ENCODE measurements at regions not wholly inside any gene's neighbourhood (a gene's known extent, or its start where the extent isn't known, plus 50 kb on each side); places are given as distances from the start of the nearest gene placed in this dataset.
"Not testable (repeated sequence)": the region's sequence is repeated elsewhere in the genome, so short reads cannot be mapped to it uniquely, and the experiment has no call there.

DNA sequence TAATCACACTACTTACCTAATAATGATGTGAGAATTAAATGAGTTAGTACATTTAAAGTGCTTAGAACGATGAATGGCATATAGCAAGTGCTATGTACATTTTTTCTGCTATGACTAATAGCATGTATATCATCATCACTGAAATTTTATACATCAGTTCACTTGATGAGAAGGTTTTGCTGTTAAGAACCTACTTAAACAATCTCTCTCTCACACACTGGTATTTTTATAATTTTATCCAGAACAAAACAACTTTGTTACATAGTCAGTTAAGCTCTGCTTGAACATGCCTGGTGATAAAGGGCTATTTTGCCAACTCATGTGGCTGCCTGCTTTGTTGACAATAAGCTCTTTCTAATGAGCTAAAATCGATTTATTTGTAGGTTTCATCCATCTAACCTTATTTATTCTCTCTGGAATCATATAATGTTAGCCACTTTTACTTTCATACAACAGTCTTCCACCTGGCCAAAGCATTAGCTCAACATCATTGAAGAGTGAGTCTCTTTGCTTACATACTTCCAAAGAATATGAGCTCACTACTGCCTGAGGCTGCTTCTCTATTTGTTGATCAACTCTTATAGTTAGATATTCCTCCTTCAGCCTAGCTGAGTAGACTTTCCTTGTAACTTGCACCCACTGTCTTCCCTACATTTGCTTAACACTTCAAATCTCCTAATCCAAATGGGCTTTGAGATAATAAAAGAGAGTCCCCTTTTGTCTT, 372.7 kb upstream of the BOD1L1 start (continued):
- no peak for TF ChIP-seq ZNF331 (CRISPR knock-in tag; IDR thresholded peaks at IDR 0.05; ENCODE audit: low read depth)
- TF ChIP-seq, protein P1, sequence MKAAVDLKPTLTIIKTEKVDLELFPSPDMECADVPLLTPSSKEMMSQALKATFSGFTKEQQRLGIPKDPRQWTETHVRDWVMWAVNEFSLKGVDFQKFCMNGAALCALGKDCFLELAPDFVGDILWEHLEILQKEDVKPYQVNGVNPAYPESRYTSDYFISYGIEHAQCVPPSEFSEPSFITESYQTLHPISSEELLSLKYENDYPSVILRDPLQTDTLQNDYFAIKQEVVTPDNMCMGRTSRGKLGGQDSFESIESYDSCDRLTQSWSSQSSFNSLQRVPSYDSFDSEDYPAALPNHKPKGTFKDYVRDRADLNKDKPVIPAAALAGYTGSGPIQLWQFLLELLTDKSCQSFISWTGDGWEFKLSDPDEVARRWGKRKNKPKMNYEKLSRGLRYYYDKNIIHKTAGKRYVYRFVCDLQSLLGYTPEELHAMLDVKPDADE (IDR thresholded peaks at IDR 0.05), result no peak
- TF ChIP-seq NANOG (IDR thresholded peaks at IDR 0.05; ENCODE audit: borderline replicate concordance), result no peak
- TF ChIP-seq, protein P2, sequence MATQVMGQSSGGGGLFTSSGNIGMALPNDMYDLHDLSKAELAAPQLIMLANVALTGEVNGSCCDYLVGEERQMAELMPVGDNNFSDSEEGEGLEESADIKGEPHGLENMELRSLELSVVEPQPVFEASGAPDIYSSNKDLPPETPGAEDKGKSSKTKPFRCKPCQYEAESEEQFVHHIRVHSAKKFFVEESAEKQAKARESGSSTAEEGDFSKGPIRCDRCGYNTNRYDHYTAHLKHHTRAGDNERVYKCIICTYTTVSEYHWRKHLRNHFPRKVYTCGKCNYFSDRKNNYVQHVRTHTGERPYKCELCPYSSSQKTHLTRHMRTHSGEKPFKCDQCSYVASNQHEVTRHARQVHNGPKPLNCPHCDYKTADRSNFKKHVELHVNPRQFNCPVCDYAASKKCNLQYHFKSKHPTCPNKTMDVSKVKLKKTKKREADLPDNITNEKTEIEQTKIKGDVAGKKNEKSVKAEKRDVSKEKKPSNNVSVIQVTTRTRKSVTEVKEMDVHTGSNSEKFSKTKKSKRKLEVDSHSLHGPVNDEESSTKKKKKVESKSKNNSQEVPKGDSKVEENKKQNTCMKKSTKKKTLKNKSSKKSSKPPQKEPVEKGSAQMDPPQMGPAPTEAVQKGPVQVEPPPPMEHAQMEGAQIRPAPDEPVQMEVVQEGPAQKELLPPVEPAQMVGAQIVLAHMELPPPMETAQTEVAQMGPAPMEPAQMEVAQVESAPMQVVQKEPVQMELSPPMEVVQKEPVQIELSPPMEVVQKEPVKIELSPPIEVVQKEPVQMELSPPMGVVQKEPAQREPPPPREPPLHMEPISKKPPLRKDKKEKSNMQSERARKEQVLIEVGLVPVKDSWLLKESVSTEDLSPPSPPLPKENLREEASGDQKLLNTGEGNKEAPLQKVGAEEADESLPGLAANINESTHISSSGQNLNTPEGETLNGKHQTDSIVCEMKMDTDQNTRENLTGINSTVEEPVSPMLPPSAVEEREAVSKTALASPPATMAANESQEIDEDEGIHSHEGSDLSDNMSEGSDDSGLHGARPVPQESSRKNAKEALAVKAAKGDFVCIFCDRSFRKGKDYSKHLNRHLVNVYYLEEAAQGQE (IDR thresholded peaks at IDR 0.05; ENCODE audit: unreplicated experiment), result no peak
- no peak for TF ChIP-seq CREB1 (CRISPR knock-in tag; IDR thresholded peaks at IDR 0.05; ENCODE audit: low read depth)

DNA sequence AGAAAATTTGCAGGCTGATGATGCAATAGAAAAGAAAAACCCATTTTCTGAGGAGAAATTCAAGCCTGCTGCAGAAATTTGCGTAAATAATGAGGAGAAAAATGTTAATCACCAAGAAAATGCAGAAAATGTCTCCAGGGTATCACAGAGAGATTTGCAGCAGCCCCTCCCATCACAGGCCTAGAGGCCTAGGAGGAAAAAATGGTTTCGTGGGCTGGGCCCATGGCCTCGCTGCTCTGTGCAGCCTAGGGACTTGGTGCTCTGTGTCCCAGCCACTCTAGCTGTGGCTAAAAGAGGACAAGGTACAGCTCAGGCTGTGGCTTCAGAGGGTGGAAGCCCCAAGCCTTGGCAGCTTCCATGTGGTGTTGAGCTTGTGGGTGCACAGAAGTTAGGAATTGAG, 374.8 kb upstream of the BOD1L1 start:
- H3F3A ChIP-seq (replicated peaks; ENCODE audit: low read depth); H2AFZ ChIP-seq; H3K4me3 Mint-ChIP-seq; H3K27ac Mint-ChIP-seq; H3K79me2 ChIP-seq (replicated peaks; ENCODE audit: insufficient read depth); H3K4me2 ChIP-seq; H3K4me1 Mint-ChIP-seq; H3K27ac ChIP-seq (ENCODE audit: low read depth); H3K27me3 ChIP-seq (ENCODE audit: insufficient read depth); H3K27me3 Mint-ChIP-seq (ENCODE audit: insufficient read depth, low read depth, poor library complexity); H3K4me1 ChIP-seq (ENCODE audit: insufficient read depth); ATAC-seq; DNase-seq (ENCODE audit: low spot score); H3K36me3 ChIP-seq (ENCODE audit: insufficient read depth); H3K9me2 ChIP-seq (ENCODE audit: insufficient read depth); H4K20me1 ChIP-seq (replicated peaks; ENCODE audit: insufficient read depth); H3K4me3 ChIP-seq: not testable (repeated sequence)
- Mint-ChIP-seq H3K36me3 (ENCODE audit: low read depth) (peaks cover 32% of the 10 kb centered on the region), H3K9me3 (peaks cover 40% of the 10 kb centered on the region)

DNA sequence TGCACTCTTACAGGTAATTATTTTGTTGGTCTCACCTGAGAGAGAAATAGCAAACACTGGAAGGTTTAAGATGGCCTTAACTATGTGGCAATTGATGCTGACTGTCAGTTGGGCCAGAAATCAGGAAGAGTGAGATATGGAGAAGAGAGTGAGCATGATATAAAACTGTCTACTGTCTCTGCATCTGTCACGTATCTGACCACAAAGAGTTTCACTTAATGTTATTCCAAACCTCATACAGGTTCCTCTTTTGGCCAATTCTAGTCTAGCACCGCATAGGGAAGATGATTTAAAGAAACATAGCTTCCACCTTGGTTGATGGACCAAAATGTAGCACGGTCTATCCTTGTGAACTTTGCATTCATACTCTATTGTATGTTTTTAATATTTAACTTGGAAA, 381.0 kb upstream of the BOD1L1 start:
- Histone ChIP-seq H3F3A (replicated peaks; ENCODE audit: low read depth) (no peaks in the 10 kb centered on the region), H3K4me1 (ENCODE audit: insufficient read depth) (no peaks in the 10 kb centered on the region), H3K4me3 (no peak overlapping the region), H3K27me3 (ENCODE audit: insufficient read depth) (no peaks in the 10 kb centered on the region), H4K20me1 (replicated peaks; ENCODE audit: insufficient read depth) (no peaks in the 10 kb centered on the region), H3K9me2 (ENCODE audit: insufficient read depth) (0 out of 2 replicates have a peak, but pooled peaks cover 2% of the 10 kb centered on the region), H3K79me2 (replicated peaks; ENCODE audit: insufficient read depth) (no peaks in the 10 kb centered on the region), H2AFZ (no peak overlapping the region), H3K27ac (ENCODE audit: low read depth) (no peak overlapping the region), H3K4me2 (no peak overlapping the region), H3K36me3 (ENCODE audit: insufficient read depth) (no peaks in the 10 kb centered on the region)
- H3K4me3 Mint-ChIP-seq, result no peak overlapping the region
- no peaks in the 10 kb centered on the region for H3K4me1 Mint-ChIP-seq
- no peak for ATAC-seq
- H3K9me3 Mint-ChIP-seq, result peaks cover 9% of the 10 kb centered on the region
- peaks cover 2% of the 10 kb centered on the region for H3K27me3 Mint-ChIP-seq (ENCODE audit: insufficient read depth, low read depth, poor library complexity)
- H3K27ac Mint-ChIP-seq, result no peak overlapping the region
- peaks cover 5% of the 10 kb centered on the region; the same call in 2 of the 3 replicates for H3K36me3 Mint-ChIP-seq (ENCODE audit: low read depth)
- no peak for DNase-seq (ENCODE audit: low spot score)
- TF ChIP-seq NANOG (IDR thresholded peaks at IDR 0.05; ENCODE audit: borderline replicate concordance), result no peak
- TF ChIP-seq, protein P2 (IDR thresholded peaks at IDR 0.05; ENCODE audit: unreplicated experiment), result no peak
- no peak for TF ChIP-seq POLR2AphosphoS5 (IDR thresholded peaks at IDR 0.05; ENCODE audit: low read depth)
- no peak for TF ChIP-seq EZH2 (IDR thresholded peaks at IDR 0.05; ENCODE audit: low read depth, unreplicated experiment)
- TF ChIP-seq EZH2phosphoT487 (IDR thresholded peaks at IDR 0.05; ENCODE audit: unreplicated experiment), result no peak
- no peak for TF ChIP-seq JUNB (IDR thresholded peaks at IDR 0.05; ENCODE audit: unreplicated experiment)
- no peak for TF ChIP-seq CREB1 (CRISPR knock-in tag; IDR thresholded peaks at IDR 0.05; ENCODE audit: low read depth)

Measured in GM23338 (cell line).